G401.6 (cell line): ENCODE measurements at regions not wholly inside any gene's neighbourhood (a gene's known extent, or its start where the extent isn't known, plus 50 kb on each side); places are given as distances from the start of the nearest gene placed in this dataset.
A peak's percentile ranks its signal among the peaks of the same experiment; 100 is the strongest.

ENCODE experiments used
- FAIRE-seq: peaks from 2 replicates; lab custom pipeline; 2012; peaks lifted over from hg19 to GRCh38; lab: Jason Lieb, UNC

DNA sequence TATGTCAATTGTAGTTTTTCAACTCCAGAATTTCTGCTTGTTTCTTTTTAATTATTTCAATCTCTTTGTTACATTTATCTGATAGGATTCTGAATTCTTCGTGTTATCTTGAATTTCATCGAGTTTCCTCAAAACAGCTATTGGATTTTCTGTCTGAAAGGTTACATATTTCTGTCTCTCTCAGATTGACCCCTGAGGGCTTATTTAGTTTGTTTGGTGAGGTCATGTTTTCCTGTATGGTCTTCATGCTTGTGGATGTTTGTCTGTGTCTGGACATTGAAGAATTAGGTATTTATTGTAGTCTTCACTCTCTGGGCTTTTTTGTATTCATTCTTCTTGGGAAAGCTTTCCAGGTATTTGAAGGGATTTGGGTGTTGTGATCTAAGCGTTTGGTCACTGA, 85.6 kb downstream of the SNAPC1 start:
- FAIRE-seq: no peak

DNA sequence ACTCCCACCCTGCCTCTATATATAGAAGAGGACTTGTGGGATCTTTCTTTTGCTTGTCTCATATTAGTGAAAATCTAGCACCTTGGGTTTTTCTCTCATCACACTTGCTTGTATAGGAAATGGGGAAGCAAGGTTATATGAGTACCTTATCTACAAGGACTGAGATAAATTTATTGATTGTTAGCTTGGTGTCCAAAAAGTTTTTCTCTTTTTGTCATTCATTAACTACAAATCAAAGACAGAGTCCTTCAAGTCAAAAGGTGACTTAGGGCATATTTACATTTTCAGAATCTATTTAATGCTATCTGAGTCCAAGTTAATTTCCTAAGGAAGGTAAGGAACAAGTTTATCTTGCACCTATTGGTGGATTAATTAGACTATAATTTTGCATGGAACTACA, 92.7 kb downstream of the SNAPC1 start:
- no peak for FAIRE-seq

DNA sequence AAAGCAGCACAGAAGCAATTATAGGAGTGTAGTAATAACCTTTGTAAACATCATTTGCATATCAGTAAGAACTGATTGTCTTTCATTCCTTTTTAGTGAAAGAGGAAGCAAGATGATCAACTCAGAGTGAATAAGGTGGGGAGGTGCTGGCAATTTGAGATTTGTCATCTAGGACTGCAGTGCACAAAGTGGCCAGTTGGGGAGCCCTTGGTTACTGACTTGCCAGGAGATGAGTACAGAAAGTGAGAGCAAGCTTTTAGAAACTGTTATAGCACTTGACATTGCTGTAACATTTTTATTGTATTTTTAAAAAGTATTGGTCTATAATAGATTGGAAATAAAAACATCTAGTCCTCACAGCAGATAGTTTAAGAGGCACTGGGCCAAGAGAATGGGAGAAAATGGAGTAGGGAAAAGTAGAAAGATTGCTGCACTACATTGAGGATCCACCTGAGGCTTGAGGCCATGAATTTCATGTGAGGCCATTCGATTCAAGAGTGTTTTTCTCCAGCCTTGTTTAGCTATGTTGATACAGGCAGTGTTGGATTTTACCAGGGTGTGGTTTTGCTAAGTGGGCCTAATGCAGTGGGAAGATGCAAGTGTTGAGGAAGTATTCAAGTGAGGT, 98.2 kb downstream of the SNAPC1 start:
- FAIRE-seq: peak; percentile 63

DNA sequence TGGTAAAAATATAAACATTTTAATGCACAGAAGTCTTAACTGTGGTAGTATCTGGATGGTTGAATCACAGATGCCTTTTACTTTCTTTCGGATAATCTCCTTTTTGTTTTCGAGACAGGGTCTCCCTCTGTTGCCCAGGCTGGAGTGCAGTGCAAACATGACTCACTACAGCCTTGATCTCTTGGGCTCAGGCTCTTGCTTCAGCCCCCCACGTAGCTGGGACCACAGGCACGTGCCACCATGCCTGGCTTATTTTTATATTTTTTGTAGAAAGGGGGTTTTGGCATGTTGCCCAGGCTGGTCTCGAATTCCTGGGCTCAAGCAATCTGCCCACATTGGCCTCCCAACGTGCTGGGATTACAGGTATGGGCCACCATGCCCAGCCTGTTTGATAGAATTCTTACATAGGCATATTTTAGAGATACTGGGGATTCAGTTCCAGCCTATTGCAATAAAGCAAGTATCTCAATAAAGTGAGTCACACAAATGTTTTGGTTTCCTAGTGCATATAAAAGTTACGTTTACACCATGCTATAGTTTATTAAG, 99.2 kb downstream of the SNAPC1 start:
- no peak for FAIRE-seq

DNA sequence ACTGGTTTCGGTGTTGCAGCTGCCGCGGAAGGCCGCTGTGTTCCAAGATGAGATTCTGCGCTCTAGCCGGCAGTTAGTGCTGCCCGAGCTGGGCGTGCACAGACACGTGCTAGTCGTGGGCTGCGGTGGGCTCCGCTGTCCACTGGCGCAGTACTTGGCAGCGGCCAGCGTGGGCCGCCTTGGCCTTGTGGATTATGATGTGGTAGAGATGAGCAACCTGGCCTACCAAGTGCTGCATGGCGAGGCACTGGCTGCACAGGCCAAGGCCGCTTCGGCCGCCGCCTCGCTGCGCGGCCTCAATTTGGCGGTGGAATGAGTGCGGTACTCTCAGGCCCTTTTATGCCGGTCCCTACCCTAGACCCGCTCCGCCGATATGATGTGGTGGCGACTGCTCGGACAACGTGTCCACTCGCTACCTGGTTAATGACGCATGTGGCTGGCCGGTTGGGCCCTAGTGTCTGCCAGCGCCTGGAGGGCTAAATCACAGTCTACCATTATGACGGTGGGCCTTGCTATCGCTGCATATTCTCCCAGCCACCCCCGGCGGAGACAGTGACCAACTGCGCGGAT, 102.2 kb downstream of the SNAPC1 start:
- FAIRE-seq: no peak

DNA sequence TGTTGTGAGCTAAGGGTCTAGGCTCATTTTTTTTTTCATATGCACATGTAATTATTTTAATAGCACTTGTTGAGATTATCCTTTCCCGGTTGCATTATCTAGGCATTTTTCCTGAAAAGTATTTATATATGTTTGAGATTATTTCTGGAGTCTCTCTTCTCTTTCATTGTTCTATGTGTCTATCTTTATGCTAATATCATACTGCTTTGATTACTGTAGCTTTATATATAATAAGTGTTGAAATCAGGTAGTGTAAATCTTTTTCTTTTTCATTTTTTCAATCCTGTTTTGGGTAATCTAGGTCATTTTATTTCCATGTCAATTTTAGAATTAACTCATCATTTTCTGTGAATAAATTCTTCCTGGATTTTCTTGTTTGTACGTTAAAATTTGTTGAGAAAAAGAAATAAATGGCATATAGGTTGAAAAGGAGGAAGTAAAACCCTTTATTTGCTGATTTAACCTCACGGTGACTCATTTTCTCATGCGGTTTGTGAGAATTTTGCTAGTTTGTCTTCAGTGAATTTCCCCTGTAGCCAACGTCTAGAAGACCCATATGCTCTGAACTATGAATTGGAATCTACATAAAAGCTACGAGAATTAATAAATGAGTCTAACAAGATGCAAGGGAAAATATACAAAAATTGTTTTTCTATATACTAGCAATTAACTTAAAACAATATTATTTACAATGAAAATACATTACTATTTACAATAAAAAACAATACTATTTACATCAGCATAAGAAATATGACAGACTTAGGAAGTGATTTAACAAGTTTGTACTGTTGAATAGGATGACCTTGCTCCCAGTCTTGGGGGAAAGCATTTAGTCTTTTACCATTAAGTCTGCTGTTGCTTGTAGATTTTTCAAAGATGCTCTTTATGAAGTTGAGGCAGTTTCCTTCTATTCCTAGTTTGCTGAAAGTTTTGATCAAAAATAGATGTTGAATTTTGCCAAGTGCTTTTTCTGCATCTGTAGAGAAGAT, 105.0 kb downstream of the SNAPC1 start:
- no peak for FAIRE-seq

DNA sequence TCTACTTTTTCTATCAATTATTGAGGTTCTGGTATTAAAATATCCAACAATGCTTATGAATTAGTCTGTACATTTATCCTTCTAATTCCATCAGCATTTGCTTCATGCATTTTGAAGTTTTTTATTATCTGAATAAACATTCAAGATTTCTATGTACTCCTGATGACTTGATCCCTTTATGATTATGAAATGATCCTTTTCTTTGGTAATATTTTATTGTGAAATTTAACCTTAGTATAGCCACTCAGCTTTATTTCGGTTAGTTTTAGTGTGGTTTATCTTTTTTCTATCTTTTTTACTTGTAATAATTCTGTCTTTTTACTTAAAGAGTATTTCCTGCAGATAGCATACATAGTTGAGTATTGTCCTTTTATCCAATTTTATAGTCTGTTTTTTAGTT, 106.6 kb downstream of the SNAPC1 start:
- FAIRE-seq: no peak

DNA sequence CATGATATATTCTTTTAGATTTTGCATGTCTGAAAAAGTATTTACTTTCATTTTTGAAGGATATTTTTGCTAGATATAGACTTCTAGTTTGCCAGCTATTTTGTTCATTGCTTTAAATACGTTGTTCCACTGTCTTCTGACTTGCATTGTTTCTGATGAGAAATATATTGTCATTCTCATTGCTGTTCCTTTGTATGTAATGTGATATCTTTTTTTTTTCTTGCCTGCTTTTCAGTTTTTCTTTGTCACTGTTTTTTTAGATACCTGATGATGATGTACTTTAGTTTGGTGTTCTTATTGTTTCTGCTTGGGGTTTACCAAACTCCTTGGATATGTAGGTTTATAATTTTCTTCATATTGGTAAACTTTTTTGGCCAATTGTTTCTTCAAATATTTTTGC, 107.9 kb downstream of the SNAPC1 start:
- no peak for FAIRE-seq

DNA sequence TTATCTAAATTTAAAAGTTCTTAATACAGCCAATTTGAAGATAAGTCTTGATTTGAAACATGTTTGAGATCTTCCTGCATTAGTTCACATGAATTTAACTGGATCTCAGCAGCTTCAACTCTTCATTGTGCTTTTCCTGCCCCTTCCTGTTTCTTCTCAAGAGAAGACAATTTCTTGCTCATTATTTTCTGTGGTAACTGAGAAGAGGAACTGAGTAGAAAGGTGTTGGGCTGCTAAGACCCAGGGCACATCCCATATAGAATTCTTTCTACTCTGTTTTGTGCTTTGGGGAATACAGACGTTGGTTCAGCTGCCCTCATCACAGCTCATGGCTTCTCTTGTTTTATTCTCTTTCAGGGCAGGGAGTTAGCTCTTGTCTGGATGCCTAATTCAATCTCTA, 110.2 kb downstream of the SNAPC1 start:
- FAIRE-seq: no peak

DNA sequence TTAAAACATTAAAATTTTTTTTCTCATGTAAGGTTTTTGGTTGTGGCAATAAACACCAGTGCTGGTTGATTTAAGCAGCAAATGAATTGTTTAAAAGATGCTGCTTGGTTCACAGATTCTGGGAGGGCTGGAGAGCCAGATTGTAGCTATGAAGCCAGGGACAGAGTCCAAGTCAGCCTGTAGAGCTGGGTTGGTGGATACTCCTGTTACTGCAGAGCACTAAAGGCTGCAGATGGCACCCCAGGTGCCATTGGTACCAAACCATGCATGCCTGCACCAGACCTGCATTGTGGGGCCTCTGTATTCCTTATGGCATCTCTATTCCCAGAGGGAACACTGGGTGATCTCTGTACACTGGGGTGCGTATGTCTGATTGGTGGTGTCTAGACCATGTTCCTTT, 113.3 kb downstream of the SNAPC1 start:
- FAIRE-seq: no peak

DNA sequence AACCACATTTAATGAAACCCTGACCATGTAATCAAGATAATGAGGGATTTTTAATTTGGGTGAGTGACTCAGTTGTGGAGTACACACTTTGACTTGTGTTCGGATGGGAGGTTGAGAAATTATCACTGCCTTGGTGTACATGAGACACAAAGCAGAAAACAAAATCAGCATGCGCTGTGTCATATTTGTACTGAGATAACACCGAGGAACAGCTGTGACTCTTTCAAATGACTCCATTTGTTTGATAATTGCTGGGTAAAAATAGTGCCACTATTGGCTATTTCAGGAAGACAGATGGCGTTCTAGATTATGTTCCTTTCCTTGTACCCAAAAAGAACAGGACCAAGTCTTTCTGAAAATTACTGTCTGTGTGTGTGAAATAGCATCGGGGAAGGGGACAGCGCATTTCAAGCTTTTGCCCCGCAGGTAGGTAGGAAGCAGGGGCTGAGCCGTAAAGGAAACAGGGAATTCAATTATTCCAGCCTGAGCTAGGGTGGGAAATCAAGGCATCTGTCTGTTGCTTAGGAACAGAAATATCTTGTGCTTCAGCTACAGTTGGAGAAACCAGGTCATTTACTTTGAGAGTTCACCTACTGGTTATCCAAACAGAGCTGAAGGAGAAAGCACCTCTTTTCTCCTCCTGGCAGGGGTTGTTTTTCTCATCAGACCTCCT, 114.3 kb downstream of the SNAPC1 start:
- no peak for FAIRE-seq

DNA sequence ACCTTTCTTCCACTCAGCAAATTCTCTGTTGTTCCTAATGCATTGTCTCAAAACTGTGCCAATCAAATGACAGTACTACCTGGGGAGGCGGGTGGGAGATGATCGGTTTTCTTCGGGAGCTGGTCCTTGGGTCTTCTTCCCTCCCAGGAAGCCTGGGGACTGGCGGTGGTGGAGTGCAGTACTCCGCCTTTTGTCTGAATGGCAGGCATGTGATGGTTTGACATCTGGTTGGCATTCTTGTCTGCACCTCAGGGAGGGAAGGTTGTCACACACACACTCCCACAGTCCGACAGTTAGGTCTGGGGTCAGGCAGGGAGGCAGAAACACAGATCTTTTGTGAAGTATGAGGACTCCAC, 114.8 kb downstream of the SNAPC1 start:
- FAIRE-seq: no peak

DNA sequence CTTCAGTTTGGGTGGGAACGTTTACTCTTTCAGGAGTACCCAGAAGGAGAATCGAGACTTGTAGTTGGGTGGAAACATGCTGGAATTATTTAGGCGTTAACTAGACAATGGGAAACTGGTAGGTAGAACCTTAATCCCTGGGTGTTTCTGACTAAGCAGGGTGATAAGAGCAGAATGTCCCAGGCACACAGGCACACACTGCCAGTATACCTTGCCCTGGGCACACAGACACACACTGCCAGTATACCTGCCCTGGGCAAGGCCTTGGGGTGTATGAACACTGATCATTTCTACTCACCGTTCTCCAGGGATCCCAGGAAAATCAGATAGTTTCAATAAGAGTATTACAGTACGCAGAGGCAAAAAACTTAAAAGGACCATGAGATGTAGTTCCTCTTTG, 115.5 kb downstream of the SNAPC1 start:
- no peak for FAIRE-seq

DNA sequence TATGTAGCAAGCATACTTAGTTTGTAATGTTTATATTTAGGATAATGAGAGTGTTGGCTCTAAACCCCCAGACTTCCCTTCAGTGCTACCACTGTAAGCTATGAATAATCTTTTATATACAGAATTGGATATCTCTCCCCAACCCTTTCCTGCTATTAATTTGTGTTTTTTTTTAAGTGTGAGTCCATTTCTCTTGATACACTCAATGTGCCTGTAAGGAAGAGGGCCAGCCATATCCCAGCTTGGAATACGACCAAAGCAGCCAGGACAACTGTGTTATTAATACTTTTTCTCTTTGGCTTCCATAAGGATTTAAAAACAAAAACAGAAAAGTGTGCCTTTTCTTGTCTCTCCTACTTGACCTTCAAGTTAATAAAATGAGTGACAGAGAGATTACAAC, 116.7 kb downstream of the SNAPC1 start:
- FAIRE-seq: no peak

DNA sequence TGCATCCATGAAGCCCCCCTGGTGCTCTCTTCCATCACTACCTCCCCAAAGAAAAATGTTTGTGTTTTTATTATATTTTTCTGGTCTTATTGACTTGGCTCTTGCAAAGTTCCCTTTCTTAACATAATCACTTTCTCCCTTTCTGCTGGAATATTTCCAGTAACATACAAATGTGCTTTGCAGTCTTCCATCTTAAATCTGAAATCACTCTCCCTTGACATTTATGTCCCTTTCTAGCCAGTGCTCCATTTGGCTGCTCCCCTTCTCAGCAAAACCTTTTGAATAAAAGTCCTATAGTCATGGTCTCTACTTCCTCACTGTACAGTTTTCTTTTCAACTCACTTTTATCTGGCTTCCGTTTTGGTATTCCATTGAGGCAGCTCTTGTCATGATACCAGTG, 118.8 kb downstream of the SNAPC1 start:
- no peak for FAIRE-seq

DNA sequence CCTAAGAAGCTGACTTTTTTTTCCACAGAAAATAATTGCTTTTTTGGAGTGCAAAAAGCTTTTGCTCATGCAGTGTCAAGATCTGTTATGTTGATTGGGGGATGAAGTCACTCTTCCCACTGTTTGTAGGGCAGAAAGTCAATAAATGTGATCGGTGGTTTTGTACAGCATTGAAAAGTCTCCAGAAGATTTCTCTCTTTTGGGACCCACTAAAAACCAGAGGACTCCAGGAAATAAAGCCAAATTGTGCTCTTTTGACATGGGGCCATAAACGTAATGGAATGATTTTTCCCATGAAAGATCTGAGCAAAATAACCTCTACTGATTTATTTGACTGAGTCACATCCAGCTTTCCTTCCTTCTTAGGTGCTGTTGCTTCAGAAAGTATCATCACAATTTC, 122.5 kb downstream of the SNAPC1 start:
- no peak for FAIRE-seq

DNA sequence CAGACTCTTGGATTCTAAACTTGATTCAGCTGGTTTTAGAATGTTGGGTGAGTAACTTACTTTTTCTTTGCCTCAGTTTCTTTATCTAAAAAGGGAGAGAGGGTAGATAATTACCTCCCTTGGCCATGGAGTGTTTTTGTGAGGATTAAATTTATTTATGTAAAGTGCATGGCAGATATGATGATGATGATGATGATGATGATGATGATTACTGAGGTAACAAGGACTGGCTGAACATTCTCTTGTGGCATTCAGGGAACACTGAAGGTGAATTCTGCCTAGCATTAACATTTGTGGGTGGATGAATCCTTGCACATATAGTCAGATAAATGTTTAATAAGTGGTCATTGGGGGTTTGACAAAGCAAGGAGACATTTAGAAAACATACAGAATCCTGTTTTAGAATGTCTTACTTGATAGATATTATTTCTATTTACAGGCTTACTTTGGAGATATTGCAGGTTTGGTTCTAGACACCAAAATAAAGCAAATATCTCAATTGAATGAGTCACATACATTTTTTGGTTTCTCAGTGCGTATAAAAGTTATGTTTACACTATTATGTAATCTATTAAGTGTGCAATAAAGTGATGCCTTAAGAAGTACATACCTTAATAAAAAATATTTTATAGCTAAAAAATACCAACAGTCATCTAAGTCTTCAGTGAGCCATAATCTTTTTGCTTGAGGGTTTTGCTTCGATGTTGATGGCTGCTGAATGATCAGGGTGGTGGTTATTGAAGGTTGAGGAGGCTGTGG, 123.2 kb downstream of the SNAPC1 start:
- no peak for FAIRE-seq

DNA sequence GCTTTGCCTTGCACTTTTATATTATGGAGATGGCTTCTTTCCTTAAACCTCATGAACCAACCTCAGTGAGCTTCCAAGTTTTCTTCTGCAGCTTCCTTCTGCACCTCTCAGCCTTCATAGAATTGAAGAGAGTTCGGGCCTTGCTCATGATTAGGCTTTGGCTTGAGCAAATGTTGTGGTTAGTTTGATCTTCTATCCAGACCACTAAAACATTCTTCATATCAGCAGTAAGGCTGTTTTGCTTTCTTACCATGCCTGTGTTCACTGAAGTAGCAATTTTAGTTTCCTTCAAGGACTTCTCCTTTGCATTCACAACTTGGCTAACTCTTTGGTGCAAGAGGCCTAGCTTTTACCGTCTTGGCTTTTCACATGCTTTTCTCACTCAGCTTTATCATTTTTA, 125.4 kb downstream of the SNAPC1 start:
- no peak for FAIRE-seq

DNA sequence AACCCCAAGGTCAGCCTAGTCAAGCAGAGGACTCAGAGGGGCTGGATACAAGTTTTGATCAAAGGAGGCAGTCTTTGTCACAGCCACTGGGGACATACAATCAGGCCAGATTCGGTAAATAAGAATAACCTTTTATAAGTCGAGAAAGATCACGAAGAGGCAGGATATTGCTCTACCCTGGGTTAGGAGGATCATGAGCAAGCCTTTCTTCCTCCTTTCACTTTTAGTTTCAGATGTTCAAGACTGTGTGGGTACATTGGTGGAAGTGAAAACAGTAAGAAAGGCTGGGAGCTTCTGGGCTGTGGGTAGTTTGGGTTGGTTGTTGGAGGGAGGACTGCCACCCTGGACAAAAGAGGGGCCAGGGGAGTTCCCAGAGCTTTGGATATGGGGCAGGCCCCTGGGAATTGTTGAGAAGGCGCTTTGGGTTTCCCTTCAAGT, 127.7 kb downstream of the SNAPC1 start:
- FAIRE-seq: no peak

DNA sequence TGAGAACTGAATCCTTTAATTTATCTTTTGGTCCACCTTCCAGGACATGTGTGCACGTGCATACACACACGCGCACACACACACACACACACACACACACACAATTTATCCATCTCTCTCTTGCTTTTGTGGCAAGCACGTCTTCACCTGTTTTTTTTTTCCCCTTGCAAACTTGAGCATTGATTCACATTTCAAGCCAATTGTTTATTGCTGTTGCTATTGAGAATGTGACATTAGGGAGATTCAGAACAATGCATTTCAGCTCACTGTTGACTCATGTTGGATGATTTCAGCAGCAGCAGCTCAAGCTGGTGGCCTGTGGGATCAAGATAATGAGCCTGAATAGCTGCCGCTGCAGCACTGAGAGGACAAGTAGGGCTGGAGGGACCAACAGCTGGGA, 128.9 kb downstream of the SNAPC1 start:
- FAIRE-seq: no peak

DNA sequence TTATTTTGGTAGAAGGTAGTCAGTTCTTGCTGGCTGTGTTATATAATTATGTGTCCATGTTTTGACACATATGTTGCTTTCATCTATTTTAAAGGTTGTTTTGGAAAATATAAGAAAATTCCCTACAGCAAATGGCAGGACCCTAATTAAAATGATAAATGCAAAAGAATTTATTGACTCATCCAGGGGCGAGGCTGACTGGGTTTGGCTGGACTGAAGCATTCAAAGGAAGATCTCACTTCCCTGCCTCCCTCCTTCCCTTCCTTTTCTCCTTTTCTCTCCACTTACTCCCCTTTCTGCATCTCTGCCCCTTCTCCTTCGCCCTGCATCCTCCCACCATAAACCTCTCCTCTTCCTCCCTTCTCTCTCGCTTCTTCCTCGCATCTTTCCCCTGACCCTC, 129.6 kb downstream of the SNAPC1 start:
- FAIRE-seq: no peak

DNA sequence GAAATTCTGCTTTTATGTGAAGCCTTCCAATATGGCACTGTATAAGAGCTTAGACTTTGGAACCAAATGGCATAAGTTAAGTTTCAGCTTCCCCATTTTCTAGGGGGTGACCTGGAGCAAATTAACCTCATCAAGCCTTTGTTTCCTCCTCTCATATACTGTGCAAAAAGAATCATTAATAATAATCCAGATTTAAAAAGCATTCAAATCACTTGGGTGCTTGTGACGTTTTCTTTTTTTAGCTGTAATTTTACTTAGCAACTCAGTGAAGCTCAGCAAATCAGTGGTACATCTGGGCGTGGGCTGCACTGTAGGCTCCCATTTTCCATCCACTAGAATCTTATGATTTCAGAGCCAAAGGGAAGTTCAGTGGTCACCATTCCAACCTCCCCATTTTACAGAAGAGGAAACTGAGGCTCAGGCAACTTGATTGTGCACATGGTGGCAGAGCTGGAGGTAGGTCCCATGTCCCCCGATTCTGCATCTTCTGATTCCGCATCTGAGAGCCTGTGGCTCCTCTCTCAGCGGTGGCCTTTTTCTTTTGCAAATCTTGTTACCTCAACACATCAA, 131.2 kb downstream of the SNAPC1 start:
- FAIRE-seq: no peak
